ENCODE measurements at regions not wholly inside any gene's neighbourhood (a gene's known extent, or its start where the extent isn't known, plus 50 kb on each side); places are given as distances from the start of the nearest gene placed in this dataset.

GRCh38 chr17:53039981-53040380 is 782.7 kb upstream of the KIF2B start:
- TF ChIP-seq CTCF (IDR thresholded peaks at IDR 0.05; ENCODE audit: control insufficient read depth, insufficient read depth, low read depth, low read length, missing control alignments): no peak
- DNase-seq (ENCODE audit: low read depth): no peak
- H3K4me3 ChIP-seq (ENCODE audit: control insufficient read depth, low read depth, low read length): no peak overlapping the region

GRCh38 chr17:53033297-53033696 is 789.4 kb upstream of the KIF2B start:
- TF ChIP-seq CTCF (IDR thresholded peaks at IDR 0.05; ENCODE audit: control insufficient read depth, insufficient read depth, low read depth, low read length, missing control alignments): no peak
- no peak overlapping the region for H3K4me3 ChIP-seq (ENCODE audit: control insufficient read depth, low read depth, low read length)
- no peak for DNase-seq (ENCODE audit: low read depth)

- no peak overlapping the region for H3K4me3 ChIP-seq (ENCODE audit: control insufficient read depth, low read depth, low read length)
- no peak for TF ChIP-seq CTCF (IDR thresholded peaks at IDR 0.05; ENCODE audit: control insufficient read depth, insufficient read depth, low read depth, low read length, missing control alignments)
- no peak for DNase-seq (ENCODE audit: low read depth)
These were observed 789.9 kb upstream of the KIF2B start for GRCh38 chr17:53032861-53033271.

- H3K4me3 ChIP-seq (ENCODE audit: control insufficient read depth, low read depth, low read length): no peak overlapping the region
- TF ChIP-seq CTCF (IDR thresholded peaks at IDR 0.05; ENCODE audit: control insufficient read depth, insufficient read depth, low read depth, low read length, missing control alignments): no peak
- no peak for DNase-seq (ENCODE audit: low read depth)
These were observed 805.5 kb upstream of the KIF2B start for GRCh38 chr17:53017227-53017626.

GRCh38 chr17:53016085-53016484 is 806.6 kb upstream of the KIF2B start:
- TF ChIP-seq CTCF (IDR thresholded peaks at IDR 0.05; ENCODE audit: control insufficient read depth, insufficient read depth, low read depth, low read length, missing control alignments): no peak
- H3K4me3 ChIP-seq (ENCODE audit: control insufficient read depth, low read depth, low read length): no peak overlapping the region
- no peak for DNase-seq (ENCODE audit: low read depth)

- TF ChIP-seq CTCF (IDR thresholded peaks at IDR 0.05; ENCODE audit: control insufficient read depth, insufficient read depth, low read depth, low read length, missing control alignments): no peak
- no peak for DNase-seq (ENCODE audit: low read depth)
- no peak overlapping the region for H3K4me3 ChIP-seq (ENCODE audit: control insufficient read depth, low read depth, low read length)
These were observed 810.4 kb upstream of the KIF2B start for GRCh38 chr17:53012364-53012763.

GRCh38 chr17:53006006-53006405 is 816.7 kb upstream of the KIF2B start:
- TF ChIP-seq CTCF (IDR thresholded peaks at IDR 0.05; ENCODE audit: control insufficient read depth, insufficient read depth, low read depth, low read length, missing control alignments): no peak
- no peak for DNase-seq (ENCODE audit: low read depth)
- no peak overlapping the region for H3K4me3 ChIP-seq (ENCODE audit: control insufficient read depth, low read depth, low read length)

Measured in AG09309 (cell line).